ENCODE measurements at regions not wholly inside any gene's neighbourhood (a gene's known extent, or its start where the extent isn't known, plus 50 kb on each side); places are given as distances from the start of the nearest gene placed in this dataset.

GRCh38 chrX:10929747-10930146 is 181.4 kb upstream of the HCCS start:
- CTCF ChIA-PET, result no interaction called here
- WGBS (ENCODE audit: insufficient coverage), result 94% methylated on average over 3 of the region's 4 CpGs
- no peaks in the 10 kb centered on the region for H3K27me3 ChIP-seq (replicated peaks in 2 of 5; ENCODE audit: control insufficient read depth in 4 of 5, insufficient read depth in 5 of 5, low read length in 4 of 5)
- POLR2A ChIA-PET, result no interaction called here
- H3K9me3 ChIP-seq (ENCODE audit: control extremely low read depth in 1 of 5, control insufficient read depth in 4 of 5, insufficient read depth in 2 of 5, low read depth in 1 of 5, low read length in 4 of 5), result peaks cover 0 to 3% (median 0%) of the 10 kb centered on the region in 5 experiments
- no peak overlapping the region for H3K27ac ChIP-seq (ENCODE audit: insufficient read depth in 1 of 2, low read depth in 1 of 2, low read length in 2 of 2, poor library complexity in 1 of 2, severe bottlenecking in 2 of 2)
- H3K36me3 ChIP-seq (ENCODE audit: control insufficient read depth in 4 of 4, insufficient read depth in 4 of 4, low read length in 3 of 4), result no peaks in the 10 kb centered on the region
- no peak overlapping the region for H3K4me3 ChIP-seq (ENCODE audit: control insufficient read depth in 1 of 7, extremely low read depth in 1 of 7, insufficient read depth in 4 of 7, low read depth in 2 of 7, low read length in 6 of 7)
- H3K4me1 ChIP-seq (ENCODE audit: control extremely low read depth in 1 of 4, control insufficient read depth in 4 of 4, insufficient read depth in 4 of 4, low read length in 3 of 4), result no peaks in the 10 kb centered on the region
- DNase-seq, result no peak

- WGBS (ENCODE audit: insufficient coverage), result 75% methylated on average over 1 of the region's 1 CpG
- ChIA-PET POLR2A (no interaction called here), CTCF (no interaction called here)
Measured at GRCh38 chrX:10930151-10930550, 181.0 kb upstream of the HCCS start.

DNA sequence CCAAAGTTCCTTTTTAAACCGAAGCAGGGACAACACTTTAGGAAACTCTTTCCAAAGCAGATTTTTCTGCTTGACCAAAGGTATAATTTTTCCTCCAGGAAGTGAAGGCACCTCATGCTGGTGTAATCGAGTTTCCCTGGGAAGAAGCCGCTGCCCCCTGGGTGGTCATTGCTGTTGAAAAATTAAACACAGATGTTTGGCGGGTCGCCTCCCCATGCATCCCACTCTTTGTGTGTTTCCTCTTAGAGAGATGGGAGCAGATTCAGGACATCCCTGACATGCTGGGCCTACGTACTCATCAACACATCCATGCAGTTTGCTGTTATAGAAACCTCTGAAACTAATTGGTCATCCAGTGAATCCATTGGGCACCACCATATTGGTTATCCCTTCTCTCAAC is 179.2 kb upstream of the HCCS start:
- POLR2A ChIA-PET, result no interaction called here
- H3K27me3 ChIP-seq (replicated peaks in 2 of 5; ENCODE audit: control insufficient read depth in 4 of 5, insufficient read depth in 5 of 5, low read length in 4 of 5), result no peaks in the 10 kb centered on the region
- H3K27ac ChIP-seq (ENCODE audit: insufficient read depth in 1 of 2, low read depth in 1 of 2, low read length in 2 of 2, poor library complexity in 1 of 2, severe bottlenecking in 2 of 2), result no peak overlapping the region
- CTCF ChIA-PET, result no interaction called here
- 84% methylated on average over 4 of the region's 6 CpGs for WGBS (ENCODE audit: insufficient coverage)
- no peaks in the 10 kb centered on the region for H3K4me1 ChIP-seq (ENCODE audit: control extremely low read depth in 1 of 4, control insufficient read depth in 4 of 4, insufficient read depth in 4 of 4, low read length in 3 of 4)
- H3K4me3 ChIP-seq (ENCODE audit: control insufficient read depth in 1 of 7, extremely low read depth in 1 of 7, insufficient read depth in 4 of 7, low read depth in 2 of 7, low read length in 6 of 7), result no peak overlapping the region
- H3K36me3 ChIP-seq (ENCODE audit: control insufficient read depth in 4 of 4, insufficient read depth in 4 of 4, low read length in 3 of 4), result no peaks in the 10 kb centered on the region
- no peak for DNase-seq
- H3K9me3 ChIP-seq (ENCODE audit: control extremely low read depth in 1 of 5, control insufficient read depth in 4 of 5, insufficient read depth in 2 of 5, low read depth in 1 of 5, low read length in 4 of 5), result peaks cover 0 to 4% (median 0%) of the 10 kb centered on the region in 5 experiments

More at GRCh38 chrX:10930151-10930550, 181.0 kb upstream of the HCCS start:
- no peaks in the 10 kb centered on the region for H3K27me3 ChIP-seq (replicated peaks in 2 of 5; ENCODE audit: control insufficient read depth in 4 of 5, insufficient read depth in 5 of 5, low read length in 4 of 5)
- peaks cover 0 to 3% (median 0%) of the 10 kb centered on the region in 5 experiments for H3K9me3 ChIP-seq (ENCODE audit: control extremely low read depth in 1 of 5, control insufficient read depth in 4 of 5, insufficient read depth in 2 of 5, low read depth in 1 of 5, low read length in 4 of 5)
- no peak overlapping the region for H3K4me3 ChIP-seq (ENCODE audit: control insufficient read depth in 1 of 7, extremely low read depth in 1 of 7, insufficient read depth in 4 of 7, low read depth in 2 of 7, low read length in 6 of 7)
- H3K27ac ChIP-seq (ENCODE audit: insufficient read depth in 1 of 2, low read depth in 1 of 2, low read length in 2 of 2, poor library complexity in 1 of 2, severe bottlenecking in 2 of 2), result no peak overlapping the region
- H3K36me3 ChIP-seq (ENCODE audit: control insufficient read depth in 4 of 4, insufficient read depth in 4 of 4, low read length in 3 of 4), result no peaks in the 10 kb centered on the region
- no peaks in the 10 kb centered on the region for H3K4me1 ChIP-seq (ENCODE audit: control extremely low read depth in 1 of 4, control insufficient read depth in 4 of 4, insufficient read depth in 4 of 4, low read length in 3 of 4)
- no peak for DNase-seq

GRCh38 chrX:10932842-10933440 is 178.2 kb upstream of the HCCS start:
- POLR2A ChIA-PET, result no interaction called here
- no peak overlapping the region for H3K27ac ChIP-seq (ENCODE audit: insufficient read depth in 1 of 2, low read depth in 1 of 2, low read length in 2 of 2, poor library complexity in 1 of 2, severe bottlenecking in 2 of 2)
- H3K9me3 ChIP-seq (ENCODE audit: control extremely low read depth in 1 of 5, control insufficient read depth in 4 of 5, insufficient read depth in 2 of 5, low read depth in 1 of 5, low read length in 4 of 5), result peaks cover 0 to 4% (median 0%) of the 10 kb centered on the region in 5 experiments
- H3K36me3 ChIP-seq (ENCODE audit: control insufficient read depth in 4 of 4, insufficient read depth in 4 of 4, low read length in 3 of 4), result no peaks in the 10 kb centered on the region
- CTCF ChIA-PET, result no interaction called here
- H3K4me1 ChIP-seq (ENCODE audit: control extremely low read depth in 1 of 4, control insufficient read depth in 4 of 4, insufficient read depth in 4 of 4, low read length in 3 of 4), result no peaks in the 10 kb centered on the region
- H3K4me3 ChIP-seq (ENCODE audit: control insufficient read depth in 1 of 7, extremely low read depth in 1 of 7, insufficient read depth in 4 of 7, low read depth in 2 of 7, low read length in 6 of 7), result no peak overlapping the region
- 65% methylated on average over 2 of the region's 2 CpGs for WGBS (ENCODE audit: insufficient coverage)
- no peaks in the 10 kb centered on the region for H3K27me3 ChIP-seq (replicated peaks in 2 of 5; ENCODE audit: control insufficient read depth in 4 of 5, insufficient read depth in 5 of 5, low read length in 4 of 5)
- DNase-seq, result no peak

DNA sequence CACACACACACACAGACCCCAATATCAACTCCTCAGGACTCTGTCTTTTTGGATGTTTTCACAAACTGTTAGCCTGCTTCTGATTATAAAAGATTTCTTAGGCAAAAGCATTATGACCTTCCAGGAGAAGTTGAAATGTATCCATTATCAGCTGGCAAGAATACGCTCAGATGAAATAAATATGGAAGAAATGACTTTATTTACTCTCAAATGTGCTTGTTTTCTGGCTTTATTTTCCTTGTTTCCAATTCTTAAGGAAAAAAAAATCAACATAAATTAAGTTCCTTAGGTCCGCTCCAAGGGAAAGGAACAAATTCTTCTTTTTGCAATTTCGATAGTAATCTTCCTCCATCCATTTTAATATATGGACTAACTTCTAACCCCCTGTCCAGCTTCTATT is 175.6 kb upstream of the HCCS start:
- Histone ChIP-seq H3K36me3 (ENCODE audit: control insufficient read depth in 4 of 4, insufficient read depth in 4 of 4, low read length in 3 of 4) (no peaks in the 10 kb centered on the region), H3K9me3 (ENCODE audit: control extremely low read depth in 1 of 5, control insufficient read depth in 4 of 5, insufficient read depth in 2 of 5, low read depth in 1 of 5, low read length in 4 of 5) (peaks cover 0 to 4% (median 0%) of the 10 kb centered on the region in 5 experiments), H3K4me1 (ENCODE audit: control extremely low read depth in 1 of 4, control insufficient read depth in 4 of 4, insufficient read depth in 4 of 4, low read length in 3 of 4) (no peaks in the 10 kb centered on the region), H3K27ac (ENCODE audit: insufficient read depth in 1 of 2, low read depth in 1 of 2, low read length in 2 of 2, poor library complexity in 1 of 2, severe bottlenecking in 2 of 2) (no peak overlapping the region), H3K27me3 (replicated peaks in 2 of 5; ENCODE audit: control insufficient read depth in 4 of 5, insufficient read depth in 5 of 5, low read length in 4 of 5) (no peaks in the 10 kb centered on the region), H3K4me3 (ENCODE audit: control insufficient read depth in 1 of 7, extremely low read depth in 1 of 7, insufficient read depth in 4 of 7, low read depth in 2 of 7, low read length in 6 of 7) (no peak overlapping the region)
- no CpG with 5 or more reads among the region's 3 CpGs for WGBS (ENCODE audit: insufficient coverage)
- DNase-seq, result no peak
- POLR2A ChIA-PET, result no interaction called here
- CTCF ChIA-PET, result no interaction called here

- CTCF ChIA-PET, result no interaction called here
- no peaks in the 10 kb centered on the region for H3K27me3 ChIP-seq (replicated peaks in 2 of 5; ENCODE audit: control insufficient read depth in 4 of 5, insufficient read depth in 5 of 5, low read length in 4 of 5)
- no peaks in the 10 kb centered on the region for H3K36me3 ChIP-seq (ENCODE audit: control insufficient read depth in 4 of 4, insufficient read depth in 4 of 4, low read length in 3 of 4)
- H3K9me3 ChIP-seq (ENCODE audit: control extremely low read depth in 1 of 5, control insufficient read depth in 4 of 5, insufficient read depth in 2 of 5, low read depth in 1 of 5, low read length in 4 of 5), result peaks cover 0 to 4% (median 0%) of the 10 kb centered on the region in 5 experiments
- POLR2A ChIA-PET, result no interaction called here
- no peak overlapping the region for H3K4me3 ChIP-seq (ENCODE audit: control insufficient read depth in 1 of 7, extremely low read depth in 1 of 7, insufficient read depth in 4 of 7, low read depth in 2 of 7, low read length in 6 of 7)
- no peaks in the 10 kb centered on the region for H3K4me1 ChIP-seq (ENCODE audit: control extremely low read depth in 1 of 4, control insufficient read depth in 4 of 4, insufficient read depth in 4 of 4, low read length in 3 of 4)
- DNase-seq, result no peak
- no peak overlapping the region for H3K27ac ChIP-seq (ENCODE audit: insufficient read depth in 1 of 2, low read depth in 1 of 2, low read length in 2 of 2, poor library complexity in 1 of 2, severe bottlenecking in 2 of 2)
Measured at GRCh38 chrX:10936976-10937375, 174.2 kb upstream of the HCCS start.

DNA sequence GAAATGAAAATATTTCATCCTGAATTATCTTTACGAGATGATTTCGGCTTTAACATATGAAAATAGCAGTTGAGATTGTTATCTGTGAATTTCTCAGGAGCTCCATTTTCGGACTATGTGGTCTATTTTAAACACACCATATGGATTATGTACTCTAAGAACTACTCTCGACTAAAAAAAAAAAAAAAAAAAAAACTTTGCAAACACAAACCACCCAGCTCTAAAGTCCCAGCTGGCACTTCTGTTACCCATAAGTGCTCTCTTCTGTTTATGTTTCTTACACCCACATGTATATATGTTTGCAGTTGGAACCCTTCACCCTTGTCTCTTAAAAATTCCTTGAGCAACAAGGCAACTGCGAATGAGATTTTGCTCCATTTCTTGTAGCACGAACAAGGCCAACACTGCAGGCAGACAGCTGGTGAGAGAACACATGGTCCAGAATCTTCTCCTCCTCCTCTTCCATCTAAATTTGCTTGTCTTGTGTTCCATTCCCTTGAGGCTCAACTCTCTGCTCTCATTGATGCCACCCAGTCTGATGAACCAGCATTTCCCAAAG is 172.7 kb upstream of the HCCS start:
- Histone ChIP-seq H3K9me3 (ENCODE audit: control extremely low read depth in 1 of 5, control insufficient read depth in 4 of 5, insufficient read depth in 2 of 5, low read depth in 1 of 5, low read length in 4 of 5) (peaks cover 0 to 4% (median 0%) of the 10 kb centered on the region in 5 experiments), H3K4me1 (ENCODE audit: control extremely low read depth in 1 of 4, control insufficient read depth in 4 of 4, insufficient read depth in 4 of 4, low read length in 3 of 4) (no peaks in the 10 kb centered on the region), H3K36me3 (ENCODE audit: control insufficient read depth in 4 of 4, insufficient read depth in 4 of 4, low read length in 3 of 4) (no peaks in the 10 kb centered on the region), H3K27me3 (replicated peaks in 2 of 5; ENCODE audit: control insufficient read depth in 4 of 5, insufficient read depth in 5 of 5, low read length in 4 of 5) (no peaks in the 10 kb centered on the region), H3K27ac (ENCODE audit: insufficient read depth in 1 of 2, low read depth in 1 of 2, low read length in 2 of 2, poor library complexity in 1 of 2, severe bottlenecking in 2 of 2) (no peak overlapping the region), H3K4me3 (ENCODE audit: control insufficient read depth in 1 of 7, extremely low read depth in 1 of 7, insufficient read depth in 4 of 7, low read depth in 2 of 7, low read length in 6 of 7) (no peak overlapping the region)
- DNase-seq, result no peak
- WGBS (ENCODE audit: insufficient coverage), result 84% methylated on average over 3 of the region's 6 CpGs
- ChIA-PET POLR2A (no interaction called here), CTCF (no interaction called here)
